Glutamatergic neuron (in vitro differentiated cells): ENCODE measurements at regions not wholly inside any gene's neighbourhood (a gene's known extent, or its start where the extent isn't known, plus 50 kb on each side); places are given as distances from the start of the nearest gene placed in this dataset.

ENCODE experiments used
- DNase-seq: peaks from one replicate; pipeline ENCODE4 v3.0.0; 2022
- H3K27ac Mint-ChIP-seq: one replicate; pipeline ENCODE4 v1.8.0; 2020; ENCODE audit warnings: mild to moderate bottlenecking, mixed read lengths, inconsistent platforms; ENCODE audit not compliant: unreplicated experiment
- H3K27me3 Mint-ChIP-seq: one replicate; pipeline ENCODE4 v1.8.0; 2020; ENCODE audit warnings: mild to moderate bottlenecking, moderate library complexity, mixed read lengths, inconsistent platforms; ENCODE audit not compliant: unreplicated experiment
- H3K36me3 Mint-ChIP-seq: one replicate; pipeline ENCODE4 v1.8.0; 2020; ENCODE audit warnings: mild to moderate bottlenecking, mixed read lengths, inconsistent platforms; ENCODE audit not compliant: unreplicated experiment
- H3K4me1 Mint-ChIP-seq: one replicate; pipeline ENCODE4 v1.8.0; 2020; ENCODE audit warnings: mild to moderate bottlenecking, low read depth, mixed read lengths, inconsistent platforms; ENCODE audit not compliant: unreplicated experiment
- H3K4me3 Mint-ChIP-seq: one replicate; pipeline ENCODE4 v1.8.0; 2020; ENCODE audit warnings: mild to moderate bottlenecking, mixed read lengths, inconsistent platforms; ENCODE audit not compliant: unreplicated experiment
- H3K9me3 Mint-ChIP-seq: one replicate; pipeline ENCODE4 v1.8.0; 2020; ENCODE audit warnings: mild to moderate bottlenecking, moderate library complexity, mixed read lengths, inconsistent platforms; ENCODE audit not compliant: unreplicated experiment
- TF ChIP-seq, protein P1 (sequence below): fragments of 200-600 bp; sonication (generic); IDR thresholded peaks from one replicate; pipeline ENCODE4 v1.5.0; 2021; ENCODE audit not compliant: partially characterized antibody, unreplicated experiment

DNA sequence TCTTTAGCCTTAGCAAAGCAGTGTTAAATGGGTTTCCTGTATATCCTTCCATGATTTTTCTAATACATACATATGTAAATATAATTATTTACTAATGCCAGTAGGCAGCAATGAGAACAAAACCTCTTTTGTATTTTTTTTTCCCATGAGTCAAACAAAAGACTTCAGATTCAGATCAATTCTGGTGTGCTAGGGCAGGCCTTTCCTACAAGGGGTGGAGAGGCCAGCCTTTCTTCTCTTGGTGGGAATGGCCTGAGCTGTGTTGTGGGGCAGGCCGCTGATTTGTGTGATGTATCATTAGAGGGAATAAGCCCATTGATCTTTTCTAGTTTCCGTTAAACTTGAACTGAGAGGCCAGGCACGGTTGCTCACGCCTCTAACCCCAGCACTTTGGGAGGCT lies 115.5 kb upstream of the DMRT1 start:
- no peak overlapping the region for H3K27ac Mint-ChIP-seq
- H3K36me3 Mint-ChIP-seq: no peaks in the 10 kb centered on the region
- H3K27me3 Mint-ChIP-seq: no peaks in the 10 kb centered on the region
- TF ChIP-seq, protein P1, sequence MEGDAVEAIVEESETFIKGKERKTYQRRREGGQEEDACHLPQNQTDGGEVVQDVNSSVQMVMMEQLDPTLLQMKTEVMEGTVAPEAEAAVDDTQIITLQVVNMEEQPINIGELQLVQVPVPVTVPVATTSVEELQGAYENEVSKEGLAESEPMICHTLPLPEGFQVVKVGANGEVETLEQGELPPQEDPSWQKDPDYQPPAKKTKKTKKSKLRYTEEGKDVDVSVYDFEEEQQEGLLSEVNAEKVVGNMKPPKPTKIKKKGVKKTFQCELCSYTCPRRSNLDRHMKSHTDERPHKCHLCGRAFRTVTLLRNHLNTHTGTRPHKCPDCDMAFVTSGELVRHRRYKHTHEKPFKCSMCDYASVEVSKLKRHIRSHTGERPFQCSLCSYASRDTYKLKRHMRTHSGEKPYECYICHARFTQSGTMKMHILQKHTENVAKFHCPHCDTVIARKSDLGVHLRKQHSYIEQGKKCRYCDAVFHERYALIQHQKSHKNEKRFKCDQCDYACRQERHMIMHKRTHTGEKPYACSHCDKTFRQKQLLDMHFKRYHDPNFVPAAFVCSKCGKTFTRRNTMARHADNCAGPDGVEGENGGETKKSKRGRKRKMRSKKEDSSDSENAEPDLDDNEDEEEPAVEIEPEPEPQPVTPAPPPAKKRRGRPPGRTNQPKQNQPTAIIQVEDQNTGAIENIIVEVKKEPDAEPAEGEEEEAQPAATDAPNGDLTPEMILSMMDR: no peak
- no peaks in the 10 kb centered on the region for H3K4me1 Mint-ChIP-seq
- DNase-seq: no peak
- H3K4me3 Mint-ChIP-seq: no peak overlapping the region
- H3K9me3 Mint-ChIP-seq: no peaks in the 10 kb centered on the region

DNA sequence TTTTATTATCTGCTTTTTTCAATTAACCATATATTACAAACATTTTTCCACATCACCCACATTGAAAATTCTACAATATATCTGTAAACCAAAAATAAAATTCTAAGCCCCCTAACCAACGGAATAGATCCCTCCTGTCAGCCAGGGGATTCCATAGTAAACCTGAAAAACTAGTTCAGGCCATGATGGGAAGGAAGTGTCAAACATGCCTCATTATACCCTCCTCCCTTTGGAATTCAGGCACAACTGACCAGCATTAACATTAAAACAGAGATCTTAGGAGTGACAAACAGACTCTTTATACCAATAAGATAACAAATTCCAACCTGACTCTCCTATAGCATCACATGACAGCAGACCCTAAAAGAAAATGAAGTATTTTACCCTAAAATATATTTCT lies 113.7 kb upstream of the DMRT1 start:
- no peaks in the 10 kb centered on the region for H3K27me3 Mint-ChIP-seq
- H3K27ac Mint-ChIP-seq: no peak overlapping the region
- TF ChIP-seq, protein P1: no peak
- H3K4me3 Mint-ChIP-seq: no peak overlapping the region
- H3K9me3 Mint-ChIP-seq: no peaks in the 10 kb centered on the region
- DNase-seq: no peak
- H3K4me1 Mint-ChIP-seq: no peaks in the 10 kb centered on the region
- no peaks in the 10 kb centered on the region for H3K36me3 Mint-ChIP-seq

DNA sequence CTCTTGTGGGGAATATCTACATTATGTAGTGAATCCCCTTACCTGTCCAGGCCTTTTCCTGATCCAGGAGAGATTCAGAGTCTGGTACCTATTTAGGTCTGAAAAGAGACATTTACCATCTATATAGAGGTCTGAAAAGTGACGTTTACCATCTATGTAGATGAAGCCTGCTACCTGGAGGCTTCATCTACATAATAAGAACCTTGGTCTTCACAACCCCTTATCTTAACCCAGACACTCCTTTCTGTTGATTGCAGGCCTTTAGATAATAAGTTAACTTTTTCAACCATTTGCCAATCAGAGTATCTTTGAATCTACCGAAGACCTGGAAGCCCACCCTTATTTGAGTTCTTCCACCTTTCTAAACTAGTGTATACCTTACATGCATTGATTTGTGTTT lies 113.0 kb upstream of the DMRT1 start:
- Mint-ChIP-seq H3K4me1 (no peaks in the 10 kb centered on the region), H3K36me3 (no peaks in the 10 kb centered on the region), H3K27ac (no peak overlapping the region), H3K9me3 (no peaks in the 10 kb centered on the region), H3K27me3 (no peaks in the 10 kb centered on the region), H3K4me3 (no peak overlapping the region)
- TF ChIP-seq, protein P1: no peak
- DNase-seq: no peak

DNA sequence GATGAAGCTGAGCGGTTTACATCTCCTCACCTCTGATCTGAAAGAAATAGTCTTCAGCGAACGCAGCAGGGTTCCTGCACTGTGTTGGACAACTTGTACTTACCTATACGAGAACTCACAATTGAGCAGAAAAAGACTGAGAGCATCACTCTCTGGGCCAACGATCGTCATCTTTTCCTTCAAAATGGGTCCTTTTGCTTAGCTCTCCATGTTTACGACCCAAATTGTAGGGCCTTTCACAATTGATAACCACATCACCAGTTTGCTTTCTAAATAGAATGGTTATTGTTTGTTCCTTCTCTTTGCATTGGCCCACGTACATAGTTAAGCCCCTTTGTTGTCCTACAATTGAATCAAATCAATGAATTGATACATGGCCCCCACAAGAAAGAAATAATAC lies 110.0 kb upstream of the DMRT1 start:
- Mint-ChIP-seq H3K9me3 (no peaks in the 10 kb centered on the region), H3K4me1 (no peaks in the 10 kb centered on the region), H3K4me3 (no peak overlapping the region), H3K27me3 (no peaks in the 10 kb centered on the region), H3K36me3 (no peaks in the 10 kb centered on the region), H3K27ac (no peak overlapping the region)
- DNase-seq: no peak
- TF ChIP-seq, protein P1: no peak

DNA sequence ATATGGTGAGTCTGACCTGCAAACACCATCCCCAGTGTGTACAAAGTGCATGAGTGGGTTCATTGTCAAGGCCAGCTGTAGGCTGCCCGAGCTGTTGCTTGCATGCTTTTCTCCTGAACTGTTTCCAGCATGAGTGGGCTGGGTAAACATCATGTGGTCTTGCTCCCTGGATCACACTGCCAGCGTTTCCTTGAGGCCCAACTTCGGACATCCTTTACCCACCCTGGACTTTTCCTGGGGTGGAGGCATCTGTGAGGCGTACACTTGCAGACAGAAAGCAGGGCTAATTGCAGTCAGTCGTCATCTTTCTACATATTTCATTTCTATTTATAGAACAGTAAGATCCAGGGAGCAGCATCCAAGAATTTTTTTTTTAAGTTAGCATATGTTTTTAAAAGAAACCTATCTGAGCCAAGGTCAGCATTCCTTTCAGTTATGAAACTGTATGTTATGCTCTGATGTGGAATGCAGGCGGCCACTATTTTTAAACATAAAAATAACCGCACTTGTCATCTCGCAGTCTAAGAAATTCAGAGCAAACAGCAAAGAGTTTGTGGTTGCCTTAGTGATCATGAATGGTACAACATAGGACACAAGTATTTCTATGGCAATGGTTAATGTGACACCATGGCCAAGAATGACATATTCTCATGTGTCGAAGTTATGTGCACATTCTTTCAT lies 106.5 kb upstream of the DMRT1 start:
- Mint-ChIP-seq H3K27ac (no peak overlapping the region), H3K9me3 (no peaks in the 10 kb centered on the region), H3K4me3 (no peak overlapping the region), H3K4me1 (no peaks in the 10 kb centered on the region), H3K36me3 (no peaks in the 10 kb centered on the region), H3K27me3 (no peaks in the 10 kb centered on the region)
- no peak for DNase-seq
- TF ChIP-seq, protein P1: no peak
